HG03457 (cell line): ENCODE measurements at regions not wholly inside any gene's neighbourhood (a gene's known extent, or its start where the extent isn't known, plus 50 kb on each side); places are given as distances from the start of the nearest gene placed in this dataset.

ENCODE experiments used
- ATAC-seq: cut with Tn5 transposase; IDR thresholded peaks from one replicate; pipeline ENCODE4 v1.9.1; 2021; ENCODE audit warnings: moderate number of reproducible peaks; ENCODE audit not compliant: unreplicated experiment

GRCh38 chr3:99016452-99016851 is 115.0 kb upstream of the DCBLD2 start:
- no peak for ATAC-seq

GRCh38 chr3:99013777-99014315 is 112.4 kb upstream of the DCBLD2 start:
- ATAC-seq: no peak

DNA sequence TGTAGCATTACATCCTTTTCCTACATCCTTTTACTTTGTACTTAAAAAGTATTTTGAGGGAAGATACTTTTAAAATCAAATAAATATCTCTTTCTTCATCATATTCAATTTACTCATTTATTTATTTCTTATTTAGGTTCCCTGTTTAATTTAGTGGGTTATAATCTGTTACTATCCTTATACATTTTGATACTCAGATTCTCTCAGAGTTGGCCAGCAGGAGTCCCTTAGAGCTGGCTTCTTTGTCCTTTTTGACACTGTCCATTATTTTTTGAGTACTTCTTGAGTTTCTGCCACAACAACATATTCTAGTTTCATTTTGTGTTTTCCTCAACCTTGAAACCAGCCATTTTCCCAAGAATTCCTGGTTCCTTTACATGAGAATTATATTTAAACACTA is 111.6 kb upstream of the DCBLD2 start:
- no peak for ATAC-seq

DNA sequence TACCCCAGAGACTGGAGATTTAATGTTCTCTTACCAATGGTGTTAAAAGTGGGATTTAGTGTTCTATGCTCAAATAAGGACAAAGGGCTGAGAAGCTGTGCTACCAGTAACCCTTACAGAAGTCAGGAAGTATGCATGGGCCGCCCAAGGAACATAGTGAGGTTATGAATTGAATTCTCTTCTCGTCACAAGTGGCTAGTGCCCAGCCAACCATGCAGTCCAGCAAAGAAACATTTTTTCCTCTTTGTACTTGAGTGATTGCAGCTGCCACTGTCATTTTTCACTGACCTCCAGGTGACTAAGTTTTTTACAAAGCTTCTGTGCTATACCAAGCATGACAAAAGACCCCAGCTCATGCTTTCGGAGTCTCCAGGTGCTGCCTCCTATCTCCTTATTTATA is 110.6 kb upstream of the DCBLD2 start:
- peak; percentile 81 for ATAC-seq

DNA sequence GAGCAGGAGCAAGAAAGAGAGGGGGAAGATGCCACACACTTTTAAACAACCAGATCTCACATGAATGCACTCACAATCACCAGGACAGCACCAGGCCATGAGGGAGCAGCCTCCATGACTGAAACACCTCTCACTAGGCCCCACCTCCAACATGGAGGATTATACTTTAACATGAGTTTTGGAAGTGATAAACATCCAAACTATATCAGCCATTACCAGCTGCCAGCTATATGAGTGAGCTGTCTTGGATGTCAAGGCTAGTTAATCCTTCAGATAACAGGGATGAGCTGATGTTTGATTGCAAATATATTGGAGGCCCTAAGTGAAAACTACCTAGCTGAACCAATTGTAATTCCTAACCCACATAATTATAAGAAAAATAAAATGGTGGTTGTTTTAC is 108.4 kb upstream of the DCBLD2 start:
- no peak for ATAC-seq

DNA sequence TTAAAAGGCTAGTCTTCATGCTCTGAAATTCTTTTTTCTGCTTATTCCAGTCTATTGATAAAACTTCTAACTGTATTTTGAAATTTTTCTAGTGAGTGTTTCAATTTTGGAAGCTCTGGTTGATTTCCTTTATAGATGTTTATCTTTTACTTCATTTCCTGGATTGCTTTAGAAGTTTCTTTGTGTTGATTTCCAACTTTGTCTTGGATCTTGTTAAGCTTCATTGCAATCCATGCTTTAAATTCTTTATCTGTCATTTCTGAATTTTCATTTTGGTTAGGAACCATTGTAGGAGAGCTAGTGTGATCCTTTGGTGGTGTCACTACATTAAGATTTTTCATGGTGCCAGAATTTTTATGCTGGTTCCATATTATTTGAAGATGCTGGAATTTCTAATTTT is 105.2 kb upstream of the DCBLD2 start:
- no peak for ATAC-seq

DNA sequence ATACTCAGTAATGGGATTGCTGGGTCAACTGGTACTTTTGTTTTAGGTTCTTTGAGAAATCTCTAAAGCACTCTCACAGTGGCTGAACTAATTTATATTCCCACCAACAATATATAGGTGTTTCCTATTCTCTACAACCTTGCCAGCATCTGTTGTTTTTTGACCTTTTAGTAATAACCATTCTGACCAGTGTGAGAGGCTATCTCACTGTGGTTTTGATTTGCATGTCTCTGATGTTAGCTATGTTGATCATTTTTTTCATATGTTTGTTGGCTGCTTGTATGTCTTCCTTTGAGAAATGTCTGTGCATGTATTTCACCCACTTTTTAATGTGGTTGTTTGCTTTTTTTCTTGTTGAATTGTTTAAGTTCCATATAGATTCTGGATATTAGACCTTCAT is 98.2 kb upstream of the DCBLD2 start:
- no peak for ATAC-seq

DNA sequence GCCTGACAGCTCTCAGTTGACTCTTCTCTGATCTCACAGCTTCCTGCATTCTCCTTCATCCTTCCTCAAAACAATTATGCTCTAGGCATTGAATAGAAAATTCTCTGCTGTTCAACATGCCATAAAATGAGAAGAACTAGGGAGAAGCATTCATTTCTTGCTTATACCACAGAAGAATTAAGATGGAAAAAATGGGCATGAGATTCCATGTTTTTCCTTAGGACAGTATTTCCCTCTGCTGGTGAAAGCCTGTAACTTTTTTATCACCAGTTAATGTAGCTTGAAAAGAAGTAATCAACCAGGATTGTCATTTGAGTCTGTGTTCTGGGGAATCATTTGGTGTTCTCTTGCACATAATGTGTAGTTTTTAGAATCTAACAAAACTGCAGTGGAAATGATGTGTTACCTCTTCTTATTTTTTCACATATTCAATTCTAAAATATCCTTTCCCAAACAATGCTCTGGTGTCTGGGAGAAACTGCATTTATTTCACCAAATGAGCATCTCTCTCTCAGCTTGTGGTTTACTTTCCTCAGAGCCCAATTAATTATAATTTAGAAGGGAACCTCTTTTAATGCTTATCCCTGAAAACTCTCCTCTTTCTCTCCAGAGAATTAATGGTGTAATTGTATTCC is 92.8 kb upstream of the DCBLD2 start:
- no peak for ATAC-seq

- no peak for ATAC-seq
Observed at GRCh38 chr3:98991393-98991792, 89.9 kb upstream of the DCBLD2 start.

DNA sequence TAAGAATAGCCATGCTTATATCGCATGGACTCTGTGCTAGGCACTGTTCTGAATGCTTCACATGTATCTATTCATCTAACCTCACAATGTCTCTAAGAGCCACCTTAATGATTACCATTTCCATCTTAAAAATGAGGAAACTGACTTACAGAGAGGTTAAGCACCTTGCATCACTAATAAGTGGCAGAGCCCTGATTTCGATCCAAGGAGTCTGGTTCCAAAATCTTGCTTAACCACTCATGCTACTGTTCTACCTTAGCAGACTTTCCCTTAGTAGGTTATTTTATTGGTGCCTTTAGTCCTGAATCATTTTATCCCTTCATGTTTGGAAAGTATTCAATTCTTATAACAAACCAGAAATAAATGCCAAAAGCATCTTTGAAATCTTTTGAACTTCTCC is 89.2 kb upstream of the DCBLD2 start:
- ATAC-seq: no peak

DNA sequence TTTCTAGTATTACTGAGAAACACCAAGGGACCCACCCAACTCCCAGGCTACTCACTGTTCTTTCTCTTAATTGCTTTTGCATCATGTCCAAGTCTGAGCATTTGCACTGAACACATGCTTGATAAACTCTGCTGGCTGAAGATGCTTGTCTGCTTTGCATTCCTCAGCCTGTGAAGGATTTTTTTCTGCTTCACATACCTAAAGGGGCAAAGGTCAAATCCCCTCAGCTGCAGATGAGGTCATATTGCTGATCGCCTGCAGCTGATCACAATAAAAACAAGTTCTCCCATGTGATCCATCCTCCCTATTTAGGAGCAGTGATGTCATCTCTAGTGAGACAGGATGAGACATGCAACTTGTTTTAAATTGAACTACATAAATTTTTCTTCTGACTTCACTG is 84.6 kb upstream of the DCBLD2 start:
- ATAC-seq: no peak

GRCh38 chr3:98985431-98985830 is 83.9 kb upstream of the DCBLD2 start:
- no peak for ATAC-seq

DNA sequence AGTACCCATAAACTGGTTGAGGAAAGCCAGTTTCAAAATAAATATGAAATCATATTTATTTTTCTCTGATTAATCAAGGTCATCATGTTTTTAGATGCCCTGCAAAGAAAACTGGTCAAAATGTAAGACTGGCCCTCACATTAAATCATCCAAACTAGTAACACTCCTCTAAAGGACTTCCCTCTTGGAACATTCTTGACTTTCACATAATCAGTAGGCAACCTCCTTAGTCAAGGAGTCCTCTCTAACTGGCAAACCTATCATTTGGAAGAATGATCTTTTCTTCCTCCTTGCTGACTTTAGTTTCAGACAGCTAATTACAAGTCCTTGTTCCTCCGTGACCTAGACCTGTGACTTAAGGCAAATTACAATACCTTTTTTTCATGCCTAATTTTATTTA is 82.5 kb upstream of the DCBLD2 start:
- no peak for ATAC-seq

DNA sequence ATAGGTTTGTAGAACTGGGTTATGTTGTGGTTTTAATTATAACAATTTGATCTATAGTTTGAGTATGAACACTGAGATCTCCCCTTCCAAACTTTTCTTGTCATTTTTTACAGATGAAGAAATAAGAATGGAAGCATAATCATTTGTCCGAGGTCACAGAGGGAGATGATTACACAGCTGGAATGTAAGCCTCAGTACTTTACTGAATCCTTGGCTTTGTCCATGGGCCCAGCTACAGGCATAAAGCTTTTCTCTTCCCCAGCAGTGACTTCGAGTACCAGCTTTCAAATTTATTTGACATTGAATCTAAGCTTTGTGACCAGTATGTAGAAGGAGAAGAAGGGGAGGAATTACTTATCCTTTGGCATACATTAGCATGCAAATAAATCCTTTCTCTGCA is 80.9 kb upstream of the DCBLD2 start:
- ATAC-seq: no peak

DNA sequence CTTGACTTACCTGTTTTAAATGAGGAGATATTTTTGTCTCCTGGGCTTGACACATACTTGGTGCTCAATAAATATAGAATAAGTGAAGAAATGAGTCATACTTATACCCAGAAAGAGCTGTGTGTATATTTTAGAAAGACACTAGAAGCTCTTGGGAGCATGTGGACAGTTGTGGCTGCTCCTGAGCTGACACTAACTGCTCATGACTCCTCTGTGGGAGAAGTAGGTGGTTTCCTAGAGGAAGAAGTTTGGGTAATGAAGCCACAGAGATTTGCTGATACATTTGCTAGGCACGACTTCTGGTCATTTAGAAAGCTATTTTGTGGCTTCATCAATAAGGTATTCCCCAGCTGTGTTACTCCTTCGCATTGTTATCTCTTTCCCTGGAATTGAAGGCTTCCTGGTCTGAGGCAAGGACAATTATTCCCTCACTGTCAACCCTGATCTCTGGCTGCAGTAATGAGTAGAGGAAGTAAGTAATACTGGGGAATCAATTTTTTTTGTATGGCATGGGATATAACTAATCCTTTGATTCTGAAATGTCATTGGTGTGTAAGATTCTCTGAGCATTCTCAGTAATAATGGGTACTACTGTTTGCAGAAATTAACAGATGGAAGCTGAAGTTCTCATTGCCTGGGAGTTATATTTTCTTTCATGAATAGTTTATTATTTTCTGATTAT is 79.6 kb upstream of the DCBLD2 start:
- peak; percentile 94 for ATAC-seq

- no peak for ATAC-seq
Observed at GRCh38 chr3:98979296-98979695, 77.8 kb upstream of the DCBLD2 start.

DNA sequence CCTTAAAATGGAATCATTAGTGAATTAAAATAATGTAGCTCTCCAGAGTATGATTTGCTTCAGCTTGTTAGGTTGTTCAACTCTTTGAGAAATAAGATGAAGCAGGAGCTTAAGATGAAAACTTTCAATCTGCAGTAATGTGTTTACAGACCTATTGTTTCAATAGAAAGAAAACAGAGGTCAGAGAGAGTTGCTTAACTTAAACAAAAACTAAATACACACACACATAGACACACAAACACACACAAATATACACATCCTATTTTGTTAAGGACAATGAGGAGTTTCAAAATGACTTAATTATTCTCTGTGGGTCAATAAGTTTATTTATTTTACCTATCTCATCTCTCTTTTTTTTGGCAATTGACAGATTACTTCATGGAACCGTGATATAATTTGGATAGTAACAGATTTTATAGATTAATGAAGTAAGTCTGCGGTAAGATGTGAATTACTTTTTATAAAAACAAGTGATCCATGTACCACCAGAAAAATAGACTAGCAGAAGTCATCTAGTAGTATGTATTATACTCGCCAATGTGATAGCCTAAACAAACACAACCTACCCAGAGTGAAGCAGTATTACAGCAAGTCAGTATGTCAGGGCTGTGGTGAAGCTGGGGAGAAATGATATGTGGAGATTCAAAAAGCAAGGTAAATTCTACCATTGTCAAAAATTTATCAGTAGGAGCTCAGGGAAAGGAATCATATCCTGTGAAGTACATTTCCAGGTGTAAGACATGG is 76.7 kb upstream of the DCBLD2 start:
- no peak for ATAC-seq

- ATAC-seq: no peak
Observed at GRCh38 chr3:98977520-98977919, 76.0 kb upstream of the DCBLD2 start.

DNA sequence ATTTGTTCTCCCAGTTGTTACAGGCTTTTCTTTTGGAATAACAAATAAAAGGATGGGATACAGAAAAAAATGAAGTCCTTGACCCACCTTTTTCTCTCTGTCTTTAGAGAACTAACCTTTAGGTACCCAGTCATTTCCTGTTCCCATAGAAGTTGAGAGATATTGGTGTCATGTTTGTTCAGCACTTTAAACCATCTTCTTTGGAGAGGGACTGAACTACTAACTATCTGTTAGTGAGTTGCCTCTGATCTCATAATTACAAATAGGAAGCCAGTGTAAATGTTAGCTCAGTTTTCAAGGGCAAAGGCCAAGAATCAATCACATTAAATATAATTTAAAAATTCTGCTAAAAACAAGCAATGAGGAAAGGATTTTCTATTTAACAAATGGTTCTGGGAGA is 72.9 kb upstream of the DCBLD2 start:
- ATAC-seq: no peak

GRCh38 chr3:98972720-98973119 is 71.2 kb upstream of the DCBLD2 start:
- ATAC-seq: no peak

DNA sequence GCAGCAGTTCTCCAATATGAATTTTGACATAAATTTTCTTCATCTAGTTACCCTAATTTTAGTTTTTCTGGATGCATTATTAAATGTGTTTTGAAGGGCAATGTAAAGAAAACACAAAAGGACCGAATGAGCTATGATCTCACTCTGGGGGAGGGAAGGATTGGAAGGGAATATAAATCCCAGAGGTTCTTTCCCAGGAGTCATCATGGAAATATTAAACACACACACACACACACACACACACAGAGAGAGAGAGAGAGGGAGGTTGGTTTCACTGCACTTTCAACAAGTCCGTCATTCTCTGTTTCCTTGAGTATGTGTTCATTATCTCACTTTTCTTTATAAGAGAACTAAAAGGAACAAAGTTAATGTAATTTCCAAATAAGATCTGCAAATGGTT is 70.7 kb upstream of the DCBLD2 start:
- no peak for ATAC-seq

- no peak for ATAC-seq
Observed at GRCh38 chr3:98971169-98971681, 69.7 kb upstream of the DCBLD2 start.
